Esophagus muscularis mucosa (tissue), 4 donors: ENCODE measurements at regions not wholly inside any gene's neighbourhood (a gene's known extent, or its start where the extent isn't known, plus 50 kb on each side); places are given as distances from the start of the nearest gene placed in this dataset.

ENCODE experiments used
- DNase-seq: peaks from one replicate; pipeline ENCODE4 v3.0.0-alpha.2; 2017; ENCODE audit errors: extremely low spot score
- H3K27ac ChIP-seq, 4 donors: fragments of 200-600 bp; sonication (generic); replicated peaks in 1 of 4; 1 replicate in 3 of 4; 2 replicates in 1 of 4; pipeline ENCODE4 v1.5.1; 2016 to 2019; ENCODE audit warnings: mild to moderate bottlenecking in 1 of 4
- H3K27me3 ChIP-seq, 4 donors: fragments of 200-600 bp; sonication (generic); one replicate each; pipeline versions ENCODE4 v1.5.1 to v1.6.0; 2016 to 2019
- H3K36me3 ChIP-seq, 4 donors: fragments of 200-600 bp; sonication (generic); one replicate each; pipeline ENCODE4 v1.5.1; 2016 to 2019
- H3K4me1 ChIP-seq, 4 donors: fragments of 200-600 bp; sonication (generic); one replicate each; pipeline ENCODE4 v1.5.1; 2016 to 2019
- H3K4me3 ChIP-seq, 4 donors: fragments of 200-600 bp; sonication (generic); 1 replicate in 2 of 4; 2 replicates in 2 of 4; pipeline ENCODE4 v1.5.1; 2016 to 2019; ENCODE audit warnings: mild to moderate bottlenecking in 4 of 4, moderate library complexity in 1 of 4
- H3K9me3 ChIP-seq, 4 donors: fragments of 200-600 bp; sonication (generic); 1 replicate in 3 of 4; 2 replicates in 1 of 4; pipeline ENCODE4 v1.5.1; 2016 to 2019
- EP300 ChIP-seq: sonication (generic); formaldehyde crosslinking; IDR thresholded peaks from one replicate; pipeline ENCODE4 v1.6.1; 2017; ENCODE audit warnings: antibody characterized with exemption
- POLR2A ChIP-seq: fragments of 450-650 bp; IDR thresholded peaks from one replicate; pipeline ENCODE4 v1.6.1; 2017; ENCODE audit warnings: antibody characterized with exemption, moderate library complexity, mild to moderate bottlenecking, low read depth
- POLR2AphosphoS5 ChIP-seq, 2 donors: sonication (generic); formaldehyde crosslinking; IDR thresholded peaks; one replicate each; pipeline ENCODE4 v1.6.1; 2017; ENCODE audit warnings: antibody characterized with exemption in 2 of 2
- WGBS: methylation state at CpG from one replicate; pipeline ENCODE4 v1.1.5; 2018; 5-methylcytosine and 5-hydroxymethylcytosine counted together
- intact Hi-C: fragments of 100-400 bp; cut with DNase I; formaldehyde crosslinking; loops from one replicate; pipeline ENCODE4 v1.15.1; 2023
- TF ChIP-seq, protein P1 (sequence below), 3 experiments: fragments of 200-600 bp in 2 of 3; fragments of 450-650 bp in 1 of 3; sonication (generic) in 2 of 3; IDR thresholded peaks; one replicate each; pipeline ENCODE4 v1.5.1; 2017 to 2019; ENCODE audit warnings: antibody characterized with exemption in 3 of 3, mild to moderate bottlenecking in 2 of 3, moderate library complexity in 1 of 3

- intact Hi-C loops, result no loop called here
- no peaks in the 10 kb centered on the region for H3K9me3 ChIP-seq
- TF ChIP-seq, protein P1, sequence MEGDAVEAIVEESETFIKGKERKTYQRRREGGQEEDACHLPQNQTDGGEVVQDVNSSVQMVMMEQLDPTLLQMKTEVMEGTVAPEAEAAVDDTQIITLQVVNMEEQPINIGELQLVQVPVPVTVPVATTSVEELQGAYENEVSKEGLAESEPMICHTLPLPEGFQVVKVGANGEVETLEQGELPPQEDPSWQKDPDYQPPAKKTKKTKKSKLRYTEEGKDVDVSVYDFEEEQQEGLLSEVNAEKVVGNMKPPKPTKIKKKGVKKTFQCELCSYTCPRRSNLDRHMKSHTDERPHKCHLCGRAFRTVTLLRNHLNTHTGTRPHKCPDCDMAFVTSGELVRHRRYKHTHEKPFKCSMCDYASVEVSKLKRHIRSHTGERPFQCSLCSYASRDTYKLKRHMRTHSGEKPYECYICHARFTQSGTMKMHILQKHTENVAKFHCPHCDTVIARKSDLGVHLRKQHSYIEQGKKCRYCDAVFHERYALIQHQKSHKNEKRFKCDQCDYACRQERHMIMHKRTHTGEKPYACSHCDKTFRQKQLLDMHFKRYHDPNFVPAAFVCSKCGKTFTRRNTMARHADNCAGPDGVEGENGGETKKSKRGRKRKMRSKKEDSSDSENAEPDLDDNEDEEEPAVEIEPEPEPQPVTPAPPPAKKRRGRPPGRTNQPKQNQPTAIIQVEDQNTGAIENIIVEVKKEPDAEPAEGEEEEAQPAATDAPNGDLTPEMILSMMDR (IDR thresholded peaks at IDR 0.05), result no peak
- no peak for TF ChIP-seq POLR2A
- TF ChIP-seq POLR2AphosphoS5 (IDR thresholded peaks at IDR 0.05), result no peak
- no peak for TF ChIP-seq EP300
- no peaks in the 10 kb centered on the region for H3K4me1 ChIP-seq
- no peak overlapping the region for H3K27ac ChIP-seq
- H3K27me3 ChIP-seq, result peaks cover 0 to 5% (median 0%) of the 10 kb centered on the region in 4 donors
- DNase-seq, result no peak
- no peak overlapping the region for H3K4me3 ChIP-seq
- 86% methylated on average over 1 of the region's 1 CpG for WGBS
- H3K36me3 ChIP-seq, result no peaks in the 10 kb centered on the region
Observed at GRCh38 chr18:32583431-32583830, 112.7 kb upstream of the GAREM1 start.

- 67% methylated on average over 3 of the region's 3 CpGs for WGBS
- Histone ChIP-seq H3K4me1 (no peaks in the 10 kb centered on the region), H3K9me3 (no peaks in the 10 kb centered on the region), H3K27me3 (peaks cover 0 to 5% (median 0%) of the 10 kb centered on the region in 4 donors), H3K4me3 (no peak overlapping the region), H3K36me3 (no peaks in the 10 kb centered on the region), H3K27ac (no peak overlapping the region)
- TF ChIP-seq POLR2AphosphoS5 (IDR thresholded peaks at IDR 0.05) (no peak), EP300 (no peak), POLR2A (no peak)
- TF ChIP-seq, protein P1 (IDR thresholded peaks at IDR 0.05), result no peak
- intact Hi-C loops, result no loop called here
- DNase-seq, result no peak
Observed at GRCh38 chr18:32582455-32582854, 111.8 kb upstream of the GAREM1 start.

DNA sequence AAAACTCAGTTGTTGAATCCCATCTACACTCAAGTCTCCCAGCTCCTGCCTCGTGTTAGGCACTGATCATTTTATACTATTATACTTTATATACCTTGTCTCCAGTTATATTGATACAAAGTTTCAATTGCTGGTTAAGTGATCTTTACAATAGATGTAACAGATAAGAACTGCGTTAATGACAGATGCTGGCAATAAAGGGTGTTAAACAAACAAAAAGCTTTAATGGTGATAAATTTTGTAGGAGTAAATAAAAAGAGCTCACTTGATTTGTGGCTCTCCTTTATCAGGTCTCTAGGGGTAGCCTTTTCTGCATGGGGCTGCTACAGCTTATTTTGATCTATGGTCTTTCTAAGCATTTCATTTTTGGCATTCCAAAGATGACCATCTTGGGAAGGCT lies 106.9 kb upstream of the GAREM1 start:
- Histone ChIP-seq H3K4me1 (no peaks in the 10 kb centered on the region), H3K27me3 (peaks cover 0 to 1% (median 0%) of the 10 kb centered on the region in 4 donors), H3K27ac (no peak overlapping the region), H3K36me3 (no peaks in the 10 kb centered on the region), H3K4me3 (no peak overlapping the region), H3K9me3 (no peaks in the 10 kb centered on the region)
- intact Hi-C loops, result no loop called here
- WGBS, result 82% methylated on average over 2 of the region's 2 CpGs
- TF ChIP-seq, protein P1 (IDR thresholded peaks at IDR 0.05), result no peak
- no peak for TF ChIP-seq POLR2A
- DNase-seq, result no peak

GRCh38 chr18:32576296-32576916 lies 105.7 kb upstream of the GAREM1 start:
- intact Hi-C loops, result no loop called here
- Histone ChIP-seq H3K4me3 (no peak overlapping the region), H3K36me3 (no peaks in the 10 kb centered on the region), H3K4me1 (no peaks in the 10 kb centered on the region), H3K27ac (no peak overlapping the region), H3K27me3 (no peaks in the 10 kb centered on the region), H3K9me3 (no peaks in the 10 kb centered on the region)
- TF ChIP-seq POLR2AphosphoS5 (IDR thresholded peaks at IDR 0.05), result no peak
- TF ChIP-seq, protein P1 (IDR thresholded peaks at IDR 0.05), result peak in 1 of 3 experiments; percentile 30
- 8% methylated on average over 7 of the region's 7 CpGs for WGBS
- DNase-seq, result no peak

DNA sequence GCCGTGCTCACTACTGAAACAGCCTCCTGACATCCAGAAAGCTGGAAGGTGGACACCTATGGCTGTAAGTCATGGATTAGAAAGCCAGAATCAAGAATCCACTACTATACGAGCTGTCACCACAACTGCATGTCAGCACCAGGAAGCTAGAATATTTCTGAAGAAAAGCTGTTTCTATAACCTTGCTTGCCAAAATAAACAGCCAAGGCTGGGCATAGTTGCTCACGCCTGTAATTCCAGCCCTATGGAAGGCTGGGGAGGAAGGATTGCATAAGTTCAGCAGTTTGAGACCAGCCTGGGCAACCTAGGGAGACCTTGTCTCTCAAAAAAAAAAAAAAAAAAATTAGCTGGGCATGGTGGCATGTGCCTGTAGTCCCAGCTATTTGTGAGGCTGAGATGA lies 96.3 kb upstream of the GAREM1 start:
- intact Hi-C loops, result no loop called here
- Histone ChIP-seq H3K4me1 (no peaks in the 10 kb centered on the region), H3K9me3 (no peaks in the 10 kb centered on the region), H3K4me3 (no peak overlapping the region), H3K27me3 (no peaks in the 10 kb centered on the region), H3K36me3 (no peaks in the 10 kb centered on the region), H3K27ac (no peak overlapping the region)
- peak; percentile 34 for DNase-seq
- TF ChIP-seq POLR2AphosphoS5 (IDR thresholded peaks at IDR 0.05) (no peak), POLR2A (no peak), EP300 (no peak)
- TF ChIP-seq, protein P1 (IDR thresholded peaks at IDR 0.05), result no peak
- 56% methylated on average over 3 of the region's 3 CpGs for WGBS
